ENCODE measurements at regions not wholly inside any gene's neighbourhood (a gene's known extent, or its start where the extent isn't known, plus 50 kb on each side); places are given as distances from the start of the nearest gene placed in this dataset.

DNA sequence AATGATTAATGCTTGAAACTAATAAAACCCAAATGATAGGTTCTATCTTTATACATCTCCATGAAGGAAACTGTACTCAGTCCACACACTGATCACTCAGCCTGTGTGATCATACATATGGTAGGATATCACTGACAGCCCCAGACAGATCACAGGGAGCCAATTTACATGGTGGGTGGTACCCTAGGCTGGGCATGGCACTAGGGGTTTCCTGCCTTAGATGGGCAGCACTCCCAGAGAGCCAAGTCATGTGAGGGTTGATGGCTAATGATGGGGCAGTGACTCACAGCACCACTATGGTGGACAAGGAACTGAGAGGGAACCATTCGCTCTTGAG, 89.6 kb upstream of the PTPRR start:
- no peak for DNase-seq (ENCODE audit: low spot score)

DNA sequence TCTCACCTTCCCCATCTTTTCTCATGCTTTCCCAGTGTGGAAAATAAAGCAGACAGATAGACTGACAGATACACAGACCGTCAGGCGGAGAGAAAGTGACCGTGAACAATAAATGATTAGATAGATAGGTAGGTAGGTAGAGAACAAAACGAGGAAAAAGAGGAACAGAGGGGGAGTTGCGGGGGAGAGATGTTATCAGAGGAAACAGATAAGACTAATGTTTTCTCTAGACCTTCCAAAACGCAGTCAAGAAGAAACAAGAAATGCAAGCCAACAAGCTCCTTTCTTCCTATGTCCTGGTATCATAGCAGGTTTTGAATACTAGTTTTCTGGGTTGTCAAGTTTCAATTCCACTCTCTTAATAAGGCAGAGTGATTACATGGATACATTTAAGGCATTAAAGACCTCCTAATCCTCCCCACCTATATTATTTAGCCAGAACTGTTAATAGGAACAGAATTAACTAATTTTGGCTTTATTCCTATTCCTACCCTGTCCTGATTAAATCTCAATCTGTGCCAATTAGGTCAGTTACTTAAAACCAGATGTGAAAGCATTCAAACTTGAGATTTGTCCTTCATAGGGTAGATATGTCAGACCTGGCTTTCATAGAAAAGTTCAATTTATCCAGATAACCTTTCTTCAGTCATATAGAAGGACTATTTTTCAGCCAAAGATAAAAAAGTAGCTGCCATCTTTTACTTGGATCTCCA, 89.0 kb upstream of the PTPRR start:
- DNase-seq (ENCODE audit: low spot score), result no peak

DNA sequence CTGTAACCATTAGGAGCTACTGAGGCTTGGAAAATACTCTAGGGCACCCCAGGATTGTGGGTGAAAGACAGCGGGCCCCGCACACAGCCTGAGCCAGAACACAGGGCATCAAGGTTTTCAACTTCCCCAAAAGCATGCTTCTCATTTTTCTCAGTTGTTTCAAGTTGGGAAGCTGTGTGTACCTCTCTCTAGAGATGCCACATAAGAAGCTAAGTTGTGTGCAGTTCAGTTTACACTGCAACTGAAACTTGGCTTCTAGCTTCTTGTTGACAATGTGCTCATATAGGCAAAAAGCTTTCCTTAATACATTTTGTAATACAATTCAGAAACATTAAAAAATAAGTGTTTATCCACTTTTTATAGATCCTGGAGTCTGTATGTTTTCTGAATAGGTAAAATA, 88.1 kb upstream of the PTPRR start:
- no peak for DNase-seq (ENCODE audit: low spot score)

DNA sequence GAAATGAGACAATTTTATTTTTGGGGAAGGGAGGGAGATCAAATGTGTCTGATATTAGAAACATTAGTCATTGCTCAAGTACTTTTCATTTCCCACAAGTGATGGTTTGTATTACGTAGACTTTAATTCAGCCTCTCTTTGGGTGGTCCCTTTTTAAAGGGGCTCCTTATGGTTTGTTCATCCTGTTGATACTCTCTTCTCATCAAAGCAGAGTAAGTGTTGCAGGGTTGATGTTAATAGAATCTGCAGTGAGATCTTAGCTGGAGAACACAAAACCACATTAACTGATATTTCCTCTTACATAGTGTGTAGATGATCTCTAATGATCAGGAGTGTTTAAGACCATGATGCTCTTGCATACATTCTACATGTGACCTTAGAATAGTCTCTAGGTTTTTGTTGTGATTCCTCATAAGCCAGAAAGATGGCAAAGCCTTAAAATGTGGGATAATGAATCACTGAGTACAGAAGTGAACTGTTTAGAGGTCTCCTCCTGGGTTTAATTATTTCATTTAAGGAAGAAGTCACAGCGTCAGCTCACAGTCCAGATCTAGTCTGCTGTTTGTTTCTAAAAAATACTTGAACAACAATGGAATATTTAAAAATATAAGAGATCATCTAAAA, 87.4 kb upstream of the PTPRR start:
- DNase-seq (ENCODE audit: low spot score), result no peak

DNA sequence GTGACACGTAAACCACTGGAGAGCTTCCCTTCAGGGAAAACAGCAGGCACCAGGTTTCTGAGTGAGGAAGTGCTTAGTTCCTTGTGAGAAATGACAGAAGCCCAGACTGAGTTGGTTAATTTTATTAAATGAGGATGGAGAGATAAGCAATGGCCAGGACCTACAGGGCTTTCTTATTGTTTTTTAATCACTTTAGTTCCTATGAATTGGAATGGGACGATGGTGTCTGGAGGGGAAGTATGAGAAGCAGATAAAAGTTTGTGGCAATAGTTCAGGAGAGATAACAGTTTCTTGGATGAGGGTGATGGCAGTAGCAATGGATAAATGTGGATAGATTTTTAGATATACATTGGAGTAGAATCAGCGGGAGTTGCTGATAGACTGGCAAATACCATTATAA, 86.5 kb upstream of the PTPRR start:
- no peak for DNase-seq (ENCODE audit: low spot score)

DNA sequence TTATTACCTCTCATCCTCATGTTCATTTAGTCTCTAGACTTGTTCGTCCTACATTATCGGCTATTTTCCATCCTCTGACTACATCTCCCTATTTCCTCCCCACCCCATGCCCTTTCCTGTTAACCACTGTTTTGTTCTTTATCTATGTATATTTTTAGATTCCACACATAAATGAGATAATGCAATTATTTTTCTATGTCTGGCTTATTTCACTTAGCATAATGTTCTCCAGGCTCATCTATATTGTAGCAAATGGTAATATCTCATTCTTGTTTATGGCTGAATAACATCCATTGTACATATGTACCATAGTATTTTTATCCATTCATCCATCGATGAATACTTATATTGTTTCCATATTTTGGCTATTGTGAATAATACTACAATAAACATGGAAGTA, 84.6 kb upstream of the PTPRR start:
- no peak for DNase-seq (ENCODE audit: low spot score)

DNA sequence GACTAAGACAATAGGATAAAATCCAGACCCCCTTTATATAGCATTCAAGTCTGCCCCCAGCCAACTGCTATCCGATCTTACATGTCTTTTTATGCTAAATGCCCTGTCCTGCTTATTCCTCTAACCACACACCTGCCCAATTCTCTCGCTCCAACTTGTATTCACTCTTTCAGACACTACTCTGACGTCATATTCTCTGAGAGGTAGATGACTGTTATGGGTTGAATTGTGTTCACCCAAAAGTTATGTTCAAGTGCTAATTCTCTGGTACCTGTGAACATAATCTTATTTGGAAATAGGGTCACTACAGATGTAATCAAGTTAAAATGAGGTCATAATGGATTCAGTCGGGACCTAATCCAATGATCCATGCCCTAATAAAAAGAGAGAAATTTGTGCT, 84.0 kb upstream of the PTPRR start:
- DNase-seq (ENCODE audit: low spot score), result no peak

DNA sequence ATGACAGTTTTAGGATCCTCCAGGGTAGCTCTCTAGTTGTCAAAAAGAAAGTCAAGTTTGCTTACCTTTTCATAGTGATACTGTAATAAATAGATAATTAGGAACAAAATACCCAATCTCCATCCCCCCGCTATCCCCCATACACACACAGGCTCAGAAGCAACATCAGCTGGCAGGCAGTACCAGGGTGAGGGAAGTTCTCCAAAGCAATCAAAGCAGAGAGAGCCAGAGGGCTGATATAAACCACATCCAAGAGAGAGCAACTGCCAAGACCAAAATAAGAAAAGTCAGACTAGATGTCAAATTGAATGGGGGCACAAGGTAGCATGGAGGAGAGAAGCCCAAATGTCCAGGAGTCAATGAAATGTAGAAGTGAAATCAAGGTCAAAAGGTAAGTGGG, 80.2 kb upstream of the PTPRR start:
- no peak for DNase-seq (ENCODE audit: low spot score)

DNA sequence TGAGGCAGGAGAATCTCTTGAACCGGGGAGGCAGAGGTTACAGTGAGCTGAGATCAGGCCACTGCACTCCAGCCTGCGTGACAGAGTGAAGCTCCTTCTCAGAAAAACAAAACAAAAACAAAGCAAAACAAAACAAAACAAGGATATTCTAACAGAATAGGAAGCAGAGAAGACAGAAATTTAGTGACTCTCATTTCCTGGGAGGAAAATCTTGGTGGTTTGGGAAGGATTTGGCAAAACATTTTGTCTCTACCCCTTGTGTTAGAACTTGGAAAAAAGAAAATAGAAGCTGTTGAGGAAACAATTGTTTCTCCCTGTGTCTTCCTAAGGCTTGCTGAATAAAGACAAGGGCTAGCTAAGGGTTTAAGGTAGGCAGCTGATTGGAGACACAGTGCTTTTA, 79.7 kb upstream of the PTPRR start:
- DNase-seq (ENCODE audit: low spot score), result no peak

DNA sequence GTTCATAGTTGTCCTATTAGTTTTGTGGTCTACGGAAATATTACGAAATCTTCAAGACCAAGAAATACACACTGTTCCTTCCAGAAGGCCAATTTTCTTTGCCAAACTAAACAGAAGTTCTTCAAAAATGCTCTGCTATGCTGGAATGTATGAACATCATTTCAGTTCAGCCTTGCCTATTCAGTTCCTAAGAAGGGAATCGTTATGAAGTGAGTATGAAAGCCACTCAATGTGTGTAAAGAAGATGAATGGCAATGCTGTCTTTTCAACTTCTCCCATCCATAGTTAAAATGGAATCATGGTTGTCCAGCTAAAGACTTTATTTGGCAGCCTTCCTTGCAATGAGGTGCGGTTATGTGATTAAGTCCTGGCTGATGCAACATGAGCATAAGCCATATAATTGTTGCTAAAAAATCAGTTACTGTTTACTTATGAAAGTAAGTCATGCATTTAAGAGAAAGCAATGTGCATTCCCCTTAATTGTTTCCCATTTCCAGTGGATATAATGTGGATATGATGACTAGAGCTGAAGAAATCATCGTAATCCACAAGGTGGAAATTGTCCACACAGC, 73.8 kb upstream of the PTPRR start:
- no peak for DNase-seq (ENCODE audit: low spot score)

DNA sequence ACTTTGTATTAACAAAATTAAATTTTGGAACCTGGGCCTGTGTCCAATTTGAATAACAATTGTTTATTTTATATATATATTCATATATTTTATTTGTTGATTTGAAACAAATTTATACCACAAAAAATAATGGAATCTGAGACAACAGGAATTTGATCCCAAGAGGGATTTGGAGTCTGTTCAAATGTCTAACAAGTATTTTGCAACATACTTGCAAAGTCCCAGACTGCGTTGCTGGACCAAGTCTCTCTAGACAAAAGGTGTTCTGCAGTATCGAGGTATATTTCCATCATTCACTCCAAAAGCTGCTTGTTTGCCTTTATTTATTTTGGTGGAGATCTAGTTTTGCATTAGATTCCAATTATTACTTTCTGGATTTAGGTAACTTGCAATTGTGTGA, 68.7 kb upstream of the PTPRR start:
- no peak for DNase-seq (ENCODE audit: low spot score)

DNA sequence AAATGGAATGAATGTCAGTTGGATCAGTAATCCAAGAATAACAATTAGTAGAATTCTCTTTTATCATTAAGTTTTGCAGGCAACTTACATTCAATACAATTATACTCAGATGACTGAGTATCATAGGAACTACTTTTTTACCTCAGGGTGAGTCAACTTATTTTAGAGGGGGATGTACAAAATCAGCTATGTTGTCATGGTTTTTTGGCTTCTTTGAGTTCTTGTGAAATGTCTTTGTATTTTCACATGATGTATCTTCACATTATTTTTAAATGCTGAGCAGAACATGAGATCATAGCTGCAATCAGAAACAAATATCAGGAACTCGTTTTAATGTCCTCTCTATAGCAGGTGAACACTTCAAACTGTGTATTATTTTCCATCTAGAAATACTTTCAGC, 65.3 kb upstream of the PTPRR start:
- DNase-seq (ENCODE audit: low spot score), result no peak

DNA sequence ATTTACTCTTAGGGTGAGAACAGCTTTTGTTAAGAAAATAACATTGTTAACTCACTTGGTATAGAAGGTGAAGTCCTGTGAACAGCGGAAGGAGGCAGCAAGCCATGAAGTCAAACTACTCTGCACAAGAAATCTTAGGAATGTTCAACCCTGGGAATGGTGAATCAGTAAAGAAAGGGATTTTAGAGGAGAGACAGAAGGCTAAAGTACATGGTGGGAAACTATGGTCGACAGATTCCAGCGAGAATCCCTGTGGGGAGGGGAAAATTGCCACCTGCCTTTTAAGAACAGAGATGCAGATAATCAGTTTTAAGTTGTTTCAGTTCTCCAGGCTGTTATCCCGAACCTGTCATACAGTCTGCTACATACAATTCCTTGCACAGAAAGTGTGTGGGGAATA, 63.2 kb upstream of the PTPRR start:
- no peak for DNase-seq (ENCODE audit: low spot score)

DNA sequence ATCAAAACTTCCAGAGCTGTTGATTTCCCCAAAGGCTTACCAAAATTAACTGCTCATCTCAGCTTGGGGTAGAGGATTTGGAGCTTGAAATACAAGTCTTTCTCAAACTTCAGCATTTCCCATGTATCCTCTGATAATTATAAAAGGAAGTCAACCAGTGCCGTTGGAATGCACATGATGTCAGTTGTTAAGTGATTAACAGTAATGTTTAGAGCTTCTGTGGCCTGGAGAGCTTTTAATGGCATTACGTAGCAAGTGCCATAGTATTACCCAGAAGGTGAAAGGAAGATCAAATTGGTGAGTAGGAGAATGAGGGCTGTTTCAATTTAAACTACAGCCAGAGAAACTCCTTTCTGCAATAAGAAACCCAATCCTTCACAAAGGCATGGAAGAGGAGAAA, 62.5 kb upstream of the PTPRR start:
- DNase-seq (ENCODE audit: low spot score), result no peak

DNA sequence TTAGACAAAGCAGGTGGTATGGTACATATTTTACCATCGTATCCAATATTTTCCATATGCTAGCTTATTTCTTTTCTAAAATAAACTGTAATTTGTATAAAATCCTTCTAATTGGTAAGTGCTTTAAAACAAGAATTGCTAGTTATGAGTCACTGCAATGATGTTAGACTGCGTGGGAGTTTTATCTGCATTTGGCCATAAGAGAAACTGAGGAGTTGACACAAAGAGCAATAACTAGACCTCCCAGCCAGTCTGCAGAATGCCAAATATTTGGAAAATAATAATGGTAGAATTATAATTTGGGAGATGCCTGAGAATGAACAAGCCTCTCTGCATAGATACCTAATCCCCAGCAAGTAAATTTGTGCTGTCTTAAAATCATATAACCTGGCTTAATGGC, 61.7 kb upstream of the PTPRR start:
- no peak for DNase-seq (ENCODE audit: low spot score)

DNA sequence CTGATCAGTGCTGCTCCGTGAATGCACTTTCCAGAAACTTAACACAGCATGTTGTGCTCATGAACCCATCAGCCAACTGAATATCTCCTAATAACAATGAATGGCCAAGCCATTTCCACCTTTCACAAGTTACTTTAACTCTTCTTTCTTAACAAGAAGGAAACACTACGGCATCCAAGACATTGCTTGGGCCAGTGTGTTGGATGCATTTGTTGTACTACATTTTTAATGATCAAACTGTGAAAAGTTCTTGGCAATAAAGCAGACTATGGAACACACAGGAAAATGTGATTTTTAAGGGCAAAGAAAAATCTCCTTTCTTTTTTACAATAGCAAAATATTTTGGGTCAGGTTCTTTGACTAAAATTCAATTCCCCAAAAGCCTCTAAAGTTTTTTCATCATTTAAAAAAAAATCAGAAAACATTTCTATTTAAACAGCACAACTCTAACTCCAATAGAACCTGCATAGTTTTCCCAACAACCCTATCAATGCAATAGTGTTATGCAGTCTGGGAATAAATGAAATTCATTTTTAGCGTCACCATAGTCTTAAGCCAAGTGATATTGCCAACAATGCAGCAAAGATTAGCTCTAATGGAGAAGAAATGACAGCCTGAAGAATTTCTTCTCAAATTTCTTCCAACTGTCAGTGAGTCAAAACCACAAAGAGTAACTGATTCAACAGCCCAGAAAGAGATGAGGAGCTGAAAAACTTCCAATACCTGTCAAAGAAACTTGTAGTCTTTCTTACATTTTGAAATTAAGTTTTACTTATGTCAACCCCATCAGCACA, 50.7 kb upstream of the PTPRR start:
- DNase-seq (ENCODE audit: low spot score), result no peak
